HCT116 (cell line): ENCODE measurements at regions not wholly inside any gene's neighbourhood (a gene's known extent, or its start where the extent isn't known, plus 50 kb on each side); places are given as distances from the start of the nearest gene placed in this dataset.

Experiments
- CTCF ChIP-seq, 3 experiments: fragments of 200-600 bp in 1 of 3; sonication (generic) in 1 of 3; IDR thresholded peaks in 2 of 3; conservative IDR thresholded peaks in 1 of 3; 2 replicates each; pipeline ENCODE4 v1.5.1; 2012 to 2017; ENCODE audit warnings: low read depth in 2 of 3, low read length in 2 of 3, antibody characterized with exemption in 1 of 3, borderline replicate concordance in 1 of 3, control low read depth in 1 of 3, mild to moderate bottlenecking in 1 of 3, mixed read lengths in 1 of 3, mixed run types in 1 of 3, moderate library complexity in 1 of 3; ENCODE audit not compliant: insufficient read depth in 1 of 3
- EZH2 ChIP-seq: fragments of 200-600 bp; sonication (generic); IDR thresholded peaks from 2 replicates; pipeline ENCODE4 v1.6.1; 2017; ENCODE audit warnings: antibody characterized with exemption, mixed run types
- SIN3A ChIP-seq: IDR thresholded peaks from 2 replicates; pipeline ENCODE4 v1.6.1; 2012; ENCODE audit warnings: low read depth
- SRF ChIP-seq: IDR thresholded peaks from 2 replicates; pipeline ENCODE4 v1.6.1; 2012; ENCODE audit warnings: low read depth
- YY1 ChIP-seq: IDR thresholded peaks from 2 replicates; pipeline ENCODE4 v1.6.1; 2011; ENCODE audit warnings: low read length, low read depth, moderate library complexity, mild to moderate bottlenecking; ENCODE audit not compliant: insufficient replicate concordance; ENCODE audit errors: extremely low read depth

- no peak for TF ChIP-seq SIN3A
- no peak for TF ChIP-seq SRF
- no peak for TF ChIP-seq CTCF (IDR thresholded peaks at IDR 0.05 in 2 of 3, conservative IDR thresholded peaks at IDR 0.05 in 1 of 3; ENCODE audit: borderline replicate concordance in 1 of 3, insufficient read depth in 1 of 3, low read depth in 2 of 3, low read length in 2 of 3)
- TF ChIP-seq EZH2: no peak
- TF ChIP-seq YY1: no peak
These were observed 439.2 kb downstream of the CNTN6 start for GRCh38 chr3:1531981-1532380.
